ENCODE measurements at regions not wholly inside any gene's neighbourhood (a gene's known extent, or its start where the extent isn't known, plus 50 kb on each side); places are given as distances from the start of the nearest gene placed in this dataset.

GRCh38 chrX:139121616-139122286 is 408.8 kb upstream of the F9 start:
- TF ChIP-seq CTCF (IDR thresholded peaks at IDR 0.05) (no peak), EZH2 (IDR thresholded peaks at IDR 0.05; ENCODE audit: borderline replicate concordance, insufficient read depth, low read depth, low read length, poor library complexity, severe bottlenecking) (no peak)
